ENCODE measurements at regions not wholly inside any gene's neighbourhood (a gene's known extent, or its start where the extent isn't known, plus 50 kb on each side); places are given as distances from the start of the nearest gene placed in this dataset.

- H3K4me3 ChIP-seq (ENCODE audit: low read depth, low read length) = no peak overlapping the region
- in situ Hi-C loops (cut with HindIII; ENCODE audit: low sequenced_read_pairs) = no loop called here
- TF ChIP-seq CTCF (IDR thresholded peaks at IDR 0.05; ENCODE audit: low read depth, low read length, missing control alignments) = no peak
Measured at GRCh38 chr5:116998024-116998423, 423.4 kb upstream of the SEMA6A start.

GRCh38 chr5:116992681-116993080 is 418.1 kb upstream of the SEMA6A start:
- H3K4me3 ChIP-seq (ENCODE audit: low read depth, low read length) = no peak overlapping the region
- no peak for TF ChIP-seq CTCF (IDR thresholded peaks at IDR 0.05; ENCODE audit: low read depth, low read length, missing control alignments)
- in situ Hi-C loops (cut with HindIII; ENCODE audit: low sequenced_read_pairs) = no loop called here
- DNase-seq (ENCODE audit: low read depth) = no peak

More at GRCh38 chr5:116998024-116998423, 423.4 kb upstream of the SEMA6A start:
- no peak for DNase-seq (ENCODE audit: low read depth)

- in situ Hi-C loops (cut with HindIII; ENCODE audit: low sequenced_read_pairs) = no loop called here
- no peak overlapping the region for H3K4me3 ChIP-seq (ENCODE audit: low read depth, low read length)
- DNase-seq (ENCODE audit: low read depth) = no peak
- no peak for TF ChIP-seq CTCF (IDR thresholded peaks at IDR 0.05; ENCODE audit: low read depth, low read length, missing control alignments)
Measured at GRCh38 chr5:116989995-116990394, 415.4 kb upstream of the SEMA6A start.

- in situ Hi-C loops (cut with HindIII; ENCODE audit: low sequenced_read_pairs) = no loop called here
- no peak for DNase-seq (ENCODE audit: low read depth)
- no peak for TF ChIP-seq CTCF (IDR thresholded peaks at IDR 0.05; ENCODE audit: low read depth, low read length, missing control alignments)
- H3K4me3 ChIP-seq (ENCODE audit: low read depth, low read length) = no peak overlapping the region
Measured at GRCh38 chr5:116982035-116982434, 407.4 kb upstream of the SEMA6A start.

- H3K4me3 ChIP-seq (ENCODE audit: low read depth, low read length) = no peak overlapping the region
- in situ Hi-C loops (cut with HindIII; ENCODE audit: low sequenced_read_pairs) = no loop called here
- no peak for TF ChIP-seq CTCF (IDR thresholded peaks at IDR 0.05; ENCODE audit: low read depth, low read length, missing control alignments)
- no peak for DNase-seq (ENCODE audit: low read depth)
Measured at GRCh38 chr5:116980581-116980980, 406.0 kb upstream of the SEMA6A start.

GRCh38 chr5:116976767-116977166 is 402.1 kb upstream of the SEMA6A start:
- no peak for DNase-seq (ENCODE audit: low read depth)
- in situ Hi-C loops (cut with HindIII; ENCODE audit: low sequenced_read_pairs) = no loop called here
- H3K4me3 ChIP-seq (ENCODE audit: low read depth, low read length) = no peak overlapping the region
- no peak for TF ChIP-seq CTCF (IDR thresholded peaks at IDR 0.05; ENCODE audit: low read depth, low read length, missing control alignments)

- DNase-seq (ENCODE audit: low read depth) = no peak
- in situ Hi-C loops (cut with HindIII; ENCODE audit: low sequenced_read_pairs) = no loop called here
- H3K4me3 ChIP-seq (ENCODE audit: low read depth, low read length) = no peak overlapping the region
- no peak for TF ChIP-seq CTCF (IDR thresholded peaks at IDR 0.05; ENCODE audit: low read depth, low read length, missing control alignments)
Measured at GRCh38 chr5:116971131-116971530, 396.5 kb upstream of the SEMA6A start.
